ENCODE measurements at regions not wholly inside any gene's neighbourhood (a gene's known extent, or its start where the extent isn't known, plus 50 kb on each side); places are given as distances from the start of the nearest gene placed in this dataset.

GRCh38 chr16:49923411-49923810, 67.5 kb upstream of the ZNF423 start:
- TF ChIP-seq EZH2 (optimal IDR thresholded peaks at IDR 0.05; ENCODE audit: low read depth, low read length) (no peak), CTCF (IDR thresholded peaks at IDR 0.05; ENCODE audit: low read length) (no peak), EZH2phosphoT487 (IDR thresholded peaks at IDR 0.05; ENCODE audit: low read length) (no peak)
